Dendritic cell treated with granulocyte-macrophage colony-stimulating factor and Interleukin-4, amounts not matched to agents 40 ng/mL and 50 ng/mL, for 4 days (primary cell): ENCODE measurements at regions not wholly inside any gene's neighbourhood (a gene's known extent, or its start where the extent isn't known, plus 50 kb on each side); places are given as distances from the start of the nearest gene placed in this dataset.
A peak's percentile ranks its signal among the peaks of the same experiment; 100 is the strongest.

Source experiments
- H3K27ac Mint-ChIP-seq: one replicate; pipeline ENCODE4 v1.8.0; 2022; ENCODE audit warnings: mild to moderate bottlenecking, mixed read lengths
- H3K27me3 Mint-ChIP-seq: one replicate; pipeline ENCODE4 v1.8.0; 2022; ENCODE audit warnings: mild to moderate bottlenecking, mixed read lengths
- H3K36me3 Mint-ChIP-seq: one replicate; pipeline ENCODE4 v1.8.0; 2022; ENCODE audit warnings: low read depth, mixed read lengths
- H3K4me1 Mint-ChIP-seq: one replicate; pipeline ENCODE4 v1.8.0; 2022; ENCODE audit warnings: low read depth, mixed read lengths
- H3K4me3 Mint-ChIP-seq: one replicate; pipeline ENCODE4 v1.8.0; 2022; ENCODE audit warnings: mild to moderate bottlenecking, moderate library complexity, mixed read lengths
- H3K9me3 Mint-ChIP-seq: one replicate; pipeline ENCODE4 v1.8.0; 2022; ENCODE audit warnings: mixed read lengths
- intact Hi-C: fragments of 100-400 bp; cut with micrococcal nuclease; formaldehyde crosslinking; loops from one replicate; pipeline ENCODE4 v1.15.0; 2022

DNA sequence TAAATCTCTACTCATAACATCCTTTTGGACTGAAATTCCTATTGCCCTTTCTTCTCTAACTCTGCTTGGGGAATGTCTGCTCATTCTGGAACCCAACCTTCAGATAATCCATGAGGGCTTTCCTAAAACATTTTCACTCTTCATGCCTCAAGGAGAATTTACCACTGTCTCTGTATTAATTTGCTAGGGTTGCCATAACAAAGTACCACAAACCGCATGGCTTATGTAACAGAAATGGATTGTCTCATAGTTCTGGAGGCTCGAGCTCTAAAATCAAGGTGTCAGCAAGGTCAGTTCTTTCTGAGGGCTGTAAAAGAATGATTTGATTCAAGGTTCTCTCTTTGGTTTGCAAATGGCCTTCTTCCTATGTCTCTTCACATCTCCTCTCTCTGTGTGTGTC lies 209.7 kb downstream of the LACC1 start:
- intact Hi-C loops, result no loop called here
- Mint-ChIP-seq H3K27me3 (peaks cover 12% of the 10 kb centered on the region), H3K36me3 (peaks cover 9% of the 10 kb centered on the region), H3K9me3 (peaks cover 23% of the 10 kb centered on the region), H3K4me1 (peaks cover 41% of the 10 kb centered on the region), H3K4me3 (no peak overlapping the region), H3K27ac (peak overlapping the region; percentile 3)

GRCh38 chr13:44092078-44092970 lies 212.6 kb downstream of the LACC1 start:
- Mint-ChIP-seq H3K27ac (no peak overlapping the region), H3K4me3 (no peak overlapping the region), H3K27me3 (peaks cover 14% of the 10 kb centered on the region), H3K9me3 (peaks cover 21% of the 10 kb centered on the region), H3K36me3 (peaks cover 9% of the 10 kb centered on the region), H3K4me1 (peaks cover 55% of the 10 kb centered on the region)
- intact Hi-C loops, result loop anchor here (1.0 kb wide), 1 partner anchor 49 kb away; no protein-coding TSS in a partner anchor

DNA sequence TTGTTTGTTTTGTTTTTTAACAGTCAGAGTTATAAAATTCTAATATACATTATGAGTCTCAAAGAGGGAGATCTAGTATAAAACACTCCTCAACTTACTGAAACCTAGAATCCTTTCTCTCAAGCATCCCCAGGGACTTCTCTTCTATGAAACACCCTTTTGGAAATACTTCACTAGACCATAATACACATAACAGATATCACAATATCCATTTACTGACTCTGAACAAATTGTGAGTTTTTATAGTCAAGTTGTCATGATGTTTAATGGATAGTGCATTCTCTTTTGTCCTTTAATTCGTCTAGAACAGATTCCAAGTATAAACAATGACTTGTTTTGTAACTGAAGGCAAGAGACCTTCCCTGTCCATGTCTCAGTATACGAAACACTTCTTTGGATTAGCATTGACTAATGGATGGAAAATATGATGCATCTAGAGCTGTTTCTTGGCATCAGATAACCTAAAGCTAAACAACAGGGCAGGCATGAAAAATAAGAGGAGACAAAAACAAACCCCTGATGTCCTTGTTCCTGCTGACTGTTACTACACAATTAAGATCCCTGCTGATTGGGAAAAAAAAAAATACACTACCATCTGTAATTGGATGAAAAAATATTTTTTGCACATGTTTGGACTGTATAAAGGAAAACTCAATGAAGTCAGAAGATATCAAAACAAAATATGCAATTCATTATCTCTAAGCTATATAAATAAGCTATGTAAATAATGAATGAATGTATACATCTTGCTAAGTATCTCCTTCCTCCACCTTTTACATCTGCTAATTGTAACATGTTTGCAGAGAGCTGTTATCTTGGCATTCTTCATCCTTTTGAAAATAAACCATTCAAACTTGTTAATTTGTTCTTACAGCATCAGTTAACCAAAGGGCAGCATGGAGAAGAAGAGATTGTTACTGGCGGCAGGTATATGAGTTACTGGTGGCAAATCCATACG lies 214.2 kb downstream of the LACC1 start:
- H3K9me3 Mint-ChIP-seq, result peaks cover 6% of the 10 kb centered on the region
- no peak overlapping the region for H3K4me3 Mint-ChIP-seq
- peaks cover 6% of the 10 kb centered on the region for H3K27me3 Mint-ChIP-seq
- H3K36me3 Mint-ChIP-seq, result no peaks in the 10 kb centered on the region
- intact Hi-C loops, result no loop called here
- H3K27ac Mint-ChIP-seq, result no peak overlapping the region
- peaks cover 45% of the 10 kb centered on the region for H3K4me1 Mint-ChIP-seq

DNA sequence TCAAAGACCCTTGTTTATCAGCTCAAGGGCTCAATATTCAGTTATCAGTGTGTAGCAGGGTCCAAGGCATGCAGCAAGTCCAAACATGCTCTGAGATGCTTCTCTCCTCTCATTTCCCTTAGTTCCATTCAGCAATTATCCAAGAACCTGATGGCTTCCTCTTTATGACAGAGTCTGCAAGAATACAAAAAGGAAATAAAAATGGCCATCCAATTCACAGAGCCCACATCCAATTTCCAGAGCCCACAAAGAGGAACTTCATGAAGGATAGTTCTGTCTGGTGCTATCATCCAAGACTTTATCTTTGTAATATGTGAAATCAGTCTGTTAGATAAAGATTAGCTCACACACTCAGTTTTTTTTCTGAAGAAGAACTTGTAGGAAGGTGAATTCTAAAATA lies 217.2 kb downstream of the LACC1 start:
- Mint-ChIP-seq H3K4me3 (no peak overlapping the region), H3K9me3 (peaks cover 12% of the 10 kb centered on the region), H3K27ac (no peak overlapping the region), H3K27me3 (peaks cover 12% of the 10 kb centered on the region), H3K4me1 (peaks cover 20% of the 10 kb centered on the region), H3K36me3 (no peaks in the 10 kb centered on the region)
- intact Hi-C loops, result no loop called here

GRCh38 chr13:44098559-44098958 lies 218.9 kb downstream of the LACC1 start:
- H3K4me3 Mint-ChIP-seq, result no peak overlapping the region
- peaks cover 14% of the 10 kb centered on the region for H3K4me1 Mint-ChIP-seq
- no peak overlapping the region for H3K27ac Mint-ChIP-seq
- peaks cover 28% of the 10 kb centered on the region for H3K9me3 Mint-ChIP-seq
- H3K27me3 Mint-ChIP-seq, result peaks cover 12% of the 10 kb centered on the region
- no peaks in the 10 kb centered on the region for H3K36me3 Mint-ChIP-seq
- intact Hi-C loops, result no loop called here

DNA sequence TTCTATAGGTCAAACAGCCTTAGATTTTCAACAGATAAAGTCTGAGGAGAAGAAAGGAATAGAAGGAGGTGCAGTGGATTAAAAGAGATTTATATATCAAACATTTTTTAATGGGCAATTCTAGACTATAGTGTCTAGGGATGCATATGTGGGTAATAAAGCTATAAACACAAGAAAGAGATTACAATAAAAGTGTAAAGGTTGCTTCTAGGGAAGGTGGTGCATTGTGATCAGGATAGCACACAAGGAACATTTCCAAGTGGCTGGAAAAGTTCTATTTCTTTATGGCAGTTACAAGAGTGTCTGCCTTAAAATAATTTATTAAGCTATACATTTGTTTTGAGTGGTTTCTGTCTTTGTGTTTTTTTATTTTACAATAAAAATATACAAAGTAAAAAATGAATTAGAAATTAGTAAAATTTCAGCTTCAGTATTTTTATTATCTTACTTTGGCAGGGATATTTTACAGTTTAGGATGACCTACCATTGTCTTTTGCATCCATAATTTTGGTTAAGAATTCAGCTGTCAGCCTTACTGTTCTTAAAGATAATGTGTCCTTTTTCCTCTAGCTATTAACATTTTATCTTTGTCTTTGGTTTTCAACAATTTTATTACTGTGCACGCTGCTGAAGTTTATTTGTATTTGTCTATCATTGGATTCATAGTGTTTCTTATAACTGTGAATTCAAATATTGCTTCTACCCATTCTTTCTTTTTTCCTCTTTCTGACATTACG lies 221.8 kb downstream of the LACC1 start:
- H3K36me3 Mint-ChIP-seq, result no peaks in the 10 kb centered on the region
- H3K27me3 Mint-ChIP-seq, result peaks cover 21% of the 10 kb centered on the region
- no peak overlapping the region for H3K4me3 Mint-ChIP-seq
- peaks cover 4% of the 10 kb centered on the region for H3K4me1 Mint-ChIP-seq
- intact Hi-C loops, result no loop called here
- no peak overlapping the region for H3K27ac Mint-ChIP-seq
- peaks cover 30% of the 10 kb centered on the region for H3K9me3 Mint-ChIP-seq

DNA sequence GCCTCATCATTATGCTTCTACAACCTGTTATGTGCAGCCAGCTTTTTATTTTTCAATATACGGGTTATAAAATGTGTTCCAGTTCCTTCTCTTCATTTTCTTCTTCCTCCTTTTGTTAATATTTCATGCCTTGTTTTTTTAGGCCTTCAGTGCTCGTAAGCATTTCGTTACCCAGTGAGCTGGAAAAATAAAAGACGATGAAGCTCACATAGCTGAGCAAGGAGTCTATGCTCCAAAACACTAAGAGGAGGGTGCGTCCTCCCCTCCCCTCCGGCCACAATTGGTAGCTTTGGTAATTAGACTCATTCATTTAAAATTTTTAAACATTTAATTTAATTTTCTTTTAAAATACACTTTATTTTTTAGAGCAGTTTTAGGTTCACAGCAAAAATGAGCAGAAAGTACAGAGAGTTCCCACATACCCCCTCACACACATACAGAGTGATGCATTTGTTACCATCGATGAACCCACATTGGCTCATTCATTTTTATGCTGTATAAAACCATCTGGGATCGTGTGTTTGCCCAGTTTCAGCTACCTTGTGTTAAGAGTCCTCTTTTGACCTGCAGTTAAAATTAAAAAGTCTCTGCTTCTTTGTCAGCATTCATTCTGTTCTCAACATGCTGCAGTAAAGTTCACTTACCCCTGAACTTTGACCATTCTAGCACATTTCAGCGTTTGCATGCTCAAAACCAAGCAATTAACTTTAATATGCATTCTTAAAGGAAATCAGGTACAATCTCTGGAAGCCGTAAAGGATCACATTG lies 223.9 kb downstream of the LACC1 start:
- no peak overlapping the region for H3K27ac Mint-ChIP-seq

GRCh38 chr13:44104197-44104490 lies 224.4 kb downstream of the LACC1 start:
- Mint-ChIP-seq H3K27ac (no peak overlapping the region), H3K36me3 (no peaks in the 10 kb centered on the region), H3K27me3 (peaks cover 25% of the 10 kb centered on the region), H3K4me3 (no peak overlapping the region), H3K9me3 (peaks cover 30% of the 10 kb centered on the region), H3K4me1 (no peaks in the 10 kb centered on the region)
- intact Hi-C loops, result no loop called here

More for the DNA sequence above, 223.9 kb downstream of the LACC1 start:
- Mint-ChIP-seq H3K4me1 (no peaks in the 10 kb centered on the region), H3K4me3 (no peak overlapping the region), H3K36me3 (no peaks in the 10 kb centered on the region), H3K27me3 (peaks cover 27% of the 10 kb centered on the region), H3K9me3 (peaks cover 30% of the 10 kb centered on the region)
- intact Hi-C loops, result no loop called here

DNA sequence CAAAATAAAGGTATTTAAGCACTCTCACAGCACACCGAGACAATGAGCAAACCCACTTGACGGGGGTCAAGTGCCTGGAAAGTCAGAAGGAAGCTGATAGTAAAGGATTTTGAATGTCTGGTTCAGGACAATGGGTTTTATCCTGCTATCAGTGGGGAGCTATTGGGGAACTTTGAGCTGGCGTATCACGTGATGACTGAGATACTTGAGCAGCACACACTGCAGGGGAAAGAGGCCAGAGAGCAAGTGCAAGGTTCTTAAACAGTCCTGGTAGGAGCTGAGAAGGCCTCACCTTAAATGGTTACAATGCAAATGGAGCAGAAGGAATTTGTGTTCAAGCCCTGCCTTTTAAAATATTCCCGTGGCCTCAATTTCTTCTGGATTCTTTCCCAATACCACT lies 225.3 kb downstream of the LACC1 start:
- H3K36me3 Mint-ChIP-seq, result no peaks in the 10 kb centered on the region
- no peak overlapping the region for H3K4me3 Mint-ChIP-seq
- no peak overlapping the region for H3K27ac Mint-ChIP-seq
- peaks cover 30% of the 10 kb centered on the region for H3K9me3 Mint-ChIP-seq
- peaks cover 22% of the 10 kb centered on the region for H3K27me3 Mint-ChIP-seq
- H3K4me1 Mint-ChIP-seq, result no peaks in the 10 kb centered on the region
- intact Hi-C loops, result no loop called here

- intact Hi-C loops, result no loop called here
- Mint-ChIP-seq H3K36me3 (no peaks in the 10 kb centered on the region), H3K9me3 (peaks cover 23% of the 10 kb centered on the region), H3K27me3 (peaks cover 22% of the 10 kb centered on the region), H3K4me1 (no peaks in the 10 kb centered on the region), H3K4me3 (no peak overlapping the region), H3K27ac (no peak overlapping the region)
Measured at GRCh38 chr13:44106266-44107152, 226.8 kb downstream of the LACC1 start.

- Mint-ChIP-seq H3K27me3 (peaks cover 22% of the 10 kb centered on the region), H3K4me1 (no peaks in the 10 kb centered on the region), H3K4me3 (no peak overlapping the region), H3K9me3 (peaks cover 12% of the 10 kb centered on the region), H3K36me3 (no peaks in the 10 kb centered on the region), H3K27ac (no peak overlapping the region)
- intact Hi-C loops, result no loop called here
Measured at GRCh38 chr13:44107357-44108121, 227.8 kb downstream of the LACC1 start.

GRCh38 chr13:44108331-44108858 lies 228.7 kb downstream of the LACC1 start:
- Mint-ChIP-seq H3K9me3 (peaks cover 4% of the 10 kb centered on the region), H3K4me3 (no peak overlapping the region), H3K27ac (no peak overlapping the region), H3K36me3 (no peaks in the 10 kb centered on the region), H3K27me3 (peaks cover 22% of the 10 kb centered on the region), H3K4me1 (no peaks in the 10 kb centered on the region)
- intact Hi-C loops, result no loop called here
